MM.1S (cell line): ENCODE measurements at regions not wholly inside any gene's neighbourhood (a gene's known extent, or its start where the extent isn't known, plus 50 kb on each side); places are given as distances from the start of the nearest gene placed in this dataset.

Experiments
- CTCF ChIP-seq: fragments of 300-600 bp; sonication (generic); IDR thresholded peaks from 2 replicates; pipeline ENCODE4 v1.5.1; 2016; ENCODE audit warnings: antibody characterized with exemption, low read length, mixed read lengths
- EZH2 ChIP-seq: fragments of 300-600 bp; sonication (generic); optimal IDR thresholded peaks from 2 replicates; pipeline ENCODE3; 2017; ENCODE audit warnings: low read depth, mild to moderate bottlenecking, antibody characterized with exemption, low read length, mixed read lengths
- EZH2phosphoT487 ChIP-seq: fragments of 300-600 bp; sonication (generic); IDR thresholded peaks from 2 replicates; pipeline ENCODE4 v1.6.1; 2018; ENCODE audit warnings: antibody characterized with exemption, low read length

GRCh38 chr2:224209555-224210285, 170.6 kb upstream of the SERPINE2 start:
- TF ChIP-seq EZH2 (no peak), CTCF (no peak), EZH2phosphoT487 (no peak)
